GM23338 (cell line): ENCODE measurements at regions not wholly inside any gene's neighbourhood (a gene's known extent, or its start where the extent isn't known, plus 50 kb on each side); places are given as distances from the start of the nearest gene placed in this dataset.

Source experiments
- ATAC-seq: fragments of 200-7000 bp; cut with Tn5 transposase; 3 replicates; pipeline ENCODE4 v1.9.1; 2020
- DNase-seq: peaks from one replicate; pipeline ENCODE4 v3.0.0-alpha.2; 2015; ENCODE audit warnings: low spot score
- H2AFZ ChIP-seq: fragments of 200-600 bp; sonication (generic); 2 replicates; pipeline ENCODE4 v1.8.0; 2016; ENCODE audit warnings: antibody characterized with exemption, mild to moderate bottlenecking, moderate library complexity
- H3F3A ChIP-seq: fragments of 200-600 bp; sonication (generic); replicated peaks from 2 replicates; pipeline ENCODE4 v1.8.0; 2017; ENCODE audit warnings: antibody characterized with exemption, mixed run types, low read depth
- H3K27ac ChIP-seq: fragments of 200-600 bp; sonication (generic); 2 replicates; pipeline ENCODE4 v1.6.1; 2016; ENCODE audit warnings: low read depth
- H3K27me3 ChIP-seq: fragments of 200-600 bp; sonication (generic); 2 replicates; pipeline ENCODE4 v1.8.0; 2016; ENCODE audit warnings: mild to moderate bottlenecking, mixed run types, moderate library complexity; ENCODE audit not compliant: insufficient read depth
- H3K36me3 ChIP-seq: fragments of 200-600 bp; sonication (generic); 2 replicates; pipeline ENCODE4 v1.8.0; 2016; ENCODE audit warnings: mild to moderate bottlenecking; ENCODE audit not compliant: insufficient read depth
- H3K4me1 ChIP-seq: fragments of 200-600 bp; sonication (generic); 2 replicates; pipeline ENCODE4 v1.8.0; 2016; ENCODE audit warnings: mild to moderate bottlenecking, moderate library complexity; ENCODE audit not compliant: insufficient read depth
- H3K4me2 ChIP-seq: fragments of 200-600 bp; sonication (generic); 2 replicates; pipeline ENCODE4 v1.7.1; 2017; ENCODE audit warnings: mixed run types
- H3K4me3 ChIP-seq: fragments of 200-600 bp; sonication (generic); 2 replicates; pipeline ENCODE4 v1.6.1; 2016; ENCODE audit warnings: mixed run types
- H3K79me2 ChIP-seq: fragments of 200-600 bp; sonication (generic); replicated peaks from 2 replicates; pipeline ENCODE4 v1.8.0; 2017; ENCODE audit warnings: mild to moderate bottlenecking; ENCODE audit not compliant: insufficient read depth
- H3K9me2 ChIP-seq: fragments of 200-600 bp; sonication (generic); 2 replicates; pipeline ENCODE4 v1.8.0; 2017; ENCODE audit not compliant: insufficient read depth
- H4K20me1 ChIP-seq: fragments of 200-600 bp; sonication (generic); replicated peaks from 2 replicates; pipeline ENCODE4 v1.8.0; 2017; ENCODE audit warnings: mild to moderate bottlenecking; ENCODE audit not compliant: insufficient read depth
- H3K27ac Mint-ChIP-seq: 2 replicates; pipeline ENCODE4 v1.8.0; 2020; ENCODE audit warnings: inconsistent platforms, mild to moderate bottlenecking, moderate library complexity, mixed read lengths
- H3K27me3 Mint-ChIP-seq: 3 replicates; pipeline ENCODE4 v1.8.0; 2022; ENCODE audit warnings: low read depth, mild to moderate bottlenecking, moderate library complexity, mixed read lengths, inconsistent platforms; ENCODE audit not compliant: insufficient read depth, poor library complexity
- H3K36me3 Mint-ChIP-seq: 3 replicates; pipeline ENCODE4 v1.8.0; 2021; ENCODE audit warnings: low read depth, mild to moderate bottlenecking, inconsistent platforms, moderate library complexity, mixed read lengths
- H3K4me1 Mint-ChIP-seq: 3 replicates; pipeline ENCODE4 v1.8.0; 2020; ENCODE audit warnings: mild to moderate bottlenecking, inconsistent platforms, mixed read lengths
- H3K4me3 Mint-ChIP-seq: 3 replicates; pipeline ENCODE4 v1.8.0; 2021; ENCODE audit warnings: moderate library complexity, mild to moderate bottlenecking, inconsistent platforms, mixed read lengths
- H3K9me3 Mint-ChIP-seq: 3 replicates; pipeline ENCODE4 v1.8.0; 2020; ENCODE audit warnings: moderate library complexity, mild to moderate bottlenecking, inconsistent platforms, mixed read lengths
- CREB1 ChIP-seq: fragments of 250-450 bp; sonication (Bioruptor Pico); IDR thresholded peaks from 2 replicates; pipeline ENCODE4 v1.5.0; 2020; ENCODE audit warnings: low read depth, mild to moderate bottlenecking, moderate library complexity
- EZH2 ChIP-seq: fragments of 200-600 bp; sonication (generic); IDR thresholded peaks from one replicate; pipeline ENCODE4 v1.8.0; 2017; ENCODE audit warnings: antibody characterized with exemption, mild to moderate bottlenecking, low read depth; ENCODE audit not compliant: unreplicated experiment
- EZH2phosphoT487 ChIP-seq: fragments of 200-600 bp; sonication (generic); IDR thresholded peaks from one replicate; pipeline ENCODE4 v1.8.1; 2018; ENCODE audit warnings: antibody characterized with exemption; ENCODE audit not compliant: unreplicated experiment
- JUNB ChIP-seq: IDR thresholded peaks from one replicate; pipeline ENCODE4 v1.6.1; 2016; ENCODE audit warnings: antibody characterized with exemption; ENCODE audit not compliant: unreplicated experiment
- NANOG ChIP-seq: IDR thresholded peaks from 2 replicates; pipeline ENCODE4 v1.6.1; 2016; ENCODE audit warnings: antibody characterized with exemption, borderline replicate concordance
- POLR2AphosphoS5 ChIP-seq: IDR thresholded peaks from 2 replicates; pipeline ENCODE4 v1.6.1; 2016; ENCODE audit warnings: antibody characterized with exemption, low read depth
- STAT1 ChIP-seq: IDR thresholded peaks from one replicate; pipeline ENCODE4 v1.6.1; 2016; ENCODE audit warnings: antibody characterized with exemption; ENCODE audit not compliant: unreplicated experiment
- ZNF114 ChIP-seq: fragments of 250-450 bp; sonication (Bioruptor Pico); IDR thresholded peaks from 2 replicates; pipeline ENCODE4 v1.5.0; 2020; ENCODE audit warnings: mild to moderate bottlenecking, moderate library complexity
- ZNF331 ChIP-seq: fragments of 250-450 bp; sonication (Bioruptor Pico); IDR thresholded peaks from 2 replicates; pipeline ENCODE4 v1.5.0; 2020; ENCODE audit warnings: low read depth, mild to moderate bottlenecking, moderate library complexity
- TF ChIP-seq, protein P1 (sequence below): IDR thresholded peaks from one replicate; pipeline ENCODE4 v1.6.1; 2018; ENCODE audit warnings: antibody characterized with exemption; ENCODE audit not compliant: unreplicated experiment
- TF ChIP-seq, protein P2 (sequence below), 2 experiments: fragments of 200-600 bp in 1 of 2; sonication (generic) in 1 of 2; conservative IDR thresholded peaks; 2 replicates each; pipeline versions ENCODE4 v1.5.1 to v1.6.1; 2016 to 2017; ENCODE audit warnings: antibody characterized with exemption in 2 of 2, low read depth in 2 of 2, mild to moderate bottlenecking in 2 of 2, moderate library complexity in 1 of 2
- TF ChIP-seq, protein P3 (sequence below): IDR thresholded peaks from 2 replicates; pipeline ENCODE4 v1.6.1; 2016; ENCODE audit warnings: antibody characterized with exemption
- TF ChIP-seq, protein P4 (sequence below): fragments of 250-450 bp; sonication (Bioruptor Pico); IDR thresholded peaks from 2 replicates; pipeline ENCODE4 v1.5.0; 2020; ENCODE audit warnings: mild to moderate bottlenecking, moderate library complexity

DNA sequence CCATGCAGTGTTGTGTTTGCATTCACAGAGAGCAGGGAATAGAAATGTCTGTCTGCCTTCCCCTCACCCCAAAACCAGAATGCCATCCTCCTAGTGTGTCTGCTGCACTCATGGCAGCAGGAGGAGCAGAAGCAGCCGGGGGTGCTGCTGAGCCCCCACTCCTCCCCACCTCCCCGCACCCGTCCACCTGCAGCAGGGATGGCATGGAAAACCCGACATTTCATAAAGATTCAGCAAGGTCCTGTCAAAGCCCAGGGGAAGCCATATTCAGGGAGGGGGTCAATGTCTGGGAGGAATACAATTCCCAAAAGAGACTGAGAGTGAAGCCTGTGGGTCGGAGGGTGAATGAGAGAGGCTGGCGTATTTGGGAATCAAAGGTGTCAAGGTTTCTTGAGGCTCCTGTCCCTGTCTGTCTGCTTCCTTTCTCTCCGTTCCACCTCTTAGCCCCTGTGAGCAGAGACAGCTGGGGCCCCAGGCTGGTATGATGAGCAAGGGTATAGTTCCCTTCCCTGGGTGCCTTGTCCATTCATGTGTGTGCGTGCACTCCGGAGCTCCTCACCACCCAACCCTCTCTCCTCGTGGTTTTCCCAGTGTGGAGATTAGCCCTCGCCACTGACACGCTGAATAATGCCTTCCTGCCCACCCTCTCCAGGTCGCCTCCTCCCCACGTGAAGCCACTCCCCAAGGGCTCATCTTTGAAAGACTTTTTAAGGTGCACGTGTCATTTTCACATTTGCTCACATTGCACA, 133.5 kb upstream of the ZNF236 start:
- no peak for DNase-seq
- Histone ChIP-seq H3K36me3 (no peaks in the 10 kb centered on the region), H3K4me3 (no peak overlapping the region), H3K27ac (no peak overlapping the region), H4K20me1 (no peaks in the 10 kb centered on the region), H3K4me1 (0 out of 2 replicates have a peak, but pooled peaks cover 9% of the 10 kb centered on the region), H3K9me2 (no peaks in the 10 kb centered on the region), H3F3A (0 out of 2 replicates have a peak, but pooled peaks cover 3% of the 10 kb centered on the region), H2AFZ (no peak overlapping the region), H3K27me3 (no peaks in the 10 kb centered on the region), H3K4me2 (no peak overlapping the region), H3K79me2 (no peaks in the 10 kb centered on the region)
- H3K27me3 Mint-ChIP-seq: peaks cover 8% of the 10 kb centered on the region
- TF ChIP-seq POLR2AphosphoS5 (no peak), EZH2phosphoT487 (no peak), STAT1 (no peak), JUNB (no peak), ZNF331 (no peak), CREB1 (CRISPR knock-in tag) (no peak), NANOG (no peak), EZH2 (no peak), ZNF114 (CRISPR knock-in tag) (no peak)
- TF ChIP-seq, protein P1, sequence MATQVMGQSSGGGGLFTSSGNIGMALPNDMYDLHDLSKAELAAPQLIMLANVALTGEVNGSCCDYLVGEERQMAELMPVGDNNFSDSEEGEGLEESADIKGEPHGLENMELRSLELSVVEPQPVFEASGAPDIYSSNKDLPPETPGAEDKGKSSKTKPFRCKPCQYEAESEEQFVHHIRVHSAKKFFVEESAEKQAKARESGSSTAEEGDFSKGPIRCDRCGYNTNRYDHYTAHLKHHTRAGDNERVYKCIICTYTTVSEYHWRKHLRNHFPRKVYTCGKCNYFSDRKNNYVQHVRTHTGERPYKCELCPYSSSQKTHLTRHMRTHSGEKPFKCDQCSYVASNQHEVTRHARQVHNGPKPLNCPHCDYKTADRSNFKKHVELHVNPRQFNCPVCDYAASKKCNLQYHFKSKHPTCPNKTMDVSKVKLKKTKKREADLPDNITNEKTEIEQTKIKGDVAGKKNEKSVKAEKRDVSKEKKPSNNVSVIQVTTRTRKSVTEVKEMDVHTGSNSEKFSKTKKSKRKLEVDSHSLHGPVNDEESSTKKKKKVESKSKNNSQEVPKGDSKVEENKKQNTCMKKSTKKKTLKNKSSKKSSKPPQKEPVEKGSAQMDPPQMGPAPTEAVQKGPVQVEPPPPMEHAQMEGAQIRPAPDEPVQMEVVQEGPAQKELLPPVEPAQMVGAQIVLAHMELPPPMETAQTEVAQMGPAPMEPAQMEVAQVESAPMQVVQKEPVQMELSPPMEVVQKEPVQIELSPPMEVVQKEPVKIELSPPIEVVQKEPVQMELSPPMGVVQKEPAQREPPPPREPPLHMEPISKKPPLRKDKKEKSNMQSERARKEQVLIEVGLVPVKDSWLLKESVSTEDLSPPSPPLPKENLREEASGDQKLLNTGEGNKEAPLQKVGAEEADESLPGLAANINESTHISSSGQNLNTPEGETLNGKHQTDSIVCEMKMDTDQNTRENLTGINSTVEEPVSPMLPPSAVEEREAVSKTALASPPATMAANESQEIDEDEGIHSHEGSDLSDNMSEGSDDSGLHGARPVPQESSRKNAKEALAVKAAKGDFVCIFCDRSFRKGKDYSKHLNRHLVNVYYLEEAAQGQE: no peak
- TF ChIP-seq, protein P2, sequence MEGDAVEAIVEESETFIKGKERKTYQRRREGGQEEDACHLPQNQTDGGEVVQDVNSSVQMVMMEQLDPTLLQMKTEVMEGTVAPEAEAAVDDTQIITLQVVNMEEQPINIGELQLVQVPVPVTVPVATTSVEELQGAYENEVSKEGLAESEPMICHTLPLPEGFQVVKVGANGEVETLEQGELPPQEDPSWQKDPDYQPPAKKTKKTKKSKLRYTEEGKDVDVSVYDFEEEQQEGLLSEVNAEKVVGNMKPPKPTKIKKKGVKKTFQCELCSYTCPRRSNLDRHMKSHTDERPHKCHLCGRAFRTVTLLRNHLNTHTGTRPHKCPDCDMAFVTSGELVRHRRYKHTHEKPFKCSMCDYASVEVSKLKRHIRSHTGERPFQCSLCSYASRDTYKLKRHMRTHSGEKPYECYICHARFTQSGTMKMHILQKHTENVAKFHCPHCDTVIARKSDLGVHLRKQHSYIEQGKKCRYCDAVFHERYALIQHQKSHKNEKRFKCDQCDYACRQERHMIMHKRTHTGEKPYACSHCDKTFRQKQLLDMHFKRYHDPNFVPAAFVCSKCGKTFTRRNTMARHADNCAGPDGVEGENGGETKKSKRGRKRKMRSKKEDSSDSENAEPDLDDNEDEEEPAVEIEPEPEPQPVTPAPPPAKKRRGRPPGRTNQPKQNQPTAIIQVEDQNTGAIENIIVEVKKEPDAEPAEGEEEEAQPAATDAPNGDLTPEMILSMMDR (conservative IDR thresholded peaks at IDR 0.05; ENCODE audit: low read depth in 2 of 2): no peak
- TF ChIP-seq, protein P3, sequence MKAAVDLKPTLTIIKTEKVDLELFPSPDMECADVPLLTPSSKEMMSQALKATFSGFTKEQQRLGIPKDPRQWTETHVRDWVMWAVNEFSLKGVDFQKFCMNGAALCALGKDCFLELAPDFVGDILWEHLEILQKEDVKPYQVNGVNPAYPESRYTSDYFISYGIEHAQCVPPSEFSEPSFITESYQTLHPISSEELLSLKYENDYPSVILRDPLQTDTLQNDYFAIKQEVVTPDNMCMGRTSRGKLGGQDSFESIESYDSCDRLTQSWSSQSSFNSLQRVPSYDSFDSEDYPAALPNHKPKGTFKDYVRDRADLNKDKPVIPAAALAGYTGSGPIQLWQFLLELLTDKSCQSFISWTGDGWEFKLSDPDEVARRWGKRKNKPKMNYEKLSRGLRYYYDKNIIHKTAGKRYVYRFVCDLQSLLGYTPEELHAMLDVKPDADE: no peak
- TF ChIP-seq, protein P4, sequence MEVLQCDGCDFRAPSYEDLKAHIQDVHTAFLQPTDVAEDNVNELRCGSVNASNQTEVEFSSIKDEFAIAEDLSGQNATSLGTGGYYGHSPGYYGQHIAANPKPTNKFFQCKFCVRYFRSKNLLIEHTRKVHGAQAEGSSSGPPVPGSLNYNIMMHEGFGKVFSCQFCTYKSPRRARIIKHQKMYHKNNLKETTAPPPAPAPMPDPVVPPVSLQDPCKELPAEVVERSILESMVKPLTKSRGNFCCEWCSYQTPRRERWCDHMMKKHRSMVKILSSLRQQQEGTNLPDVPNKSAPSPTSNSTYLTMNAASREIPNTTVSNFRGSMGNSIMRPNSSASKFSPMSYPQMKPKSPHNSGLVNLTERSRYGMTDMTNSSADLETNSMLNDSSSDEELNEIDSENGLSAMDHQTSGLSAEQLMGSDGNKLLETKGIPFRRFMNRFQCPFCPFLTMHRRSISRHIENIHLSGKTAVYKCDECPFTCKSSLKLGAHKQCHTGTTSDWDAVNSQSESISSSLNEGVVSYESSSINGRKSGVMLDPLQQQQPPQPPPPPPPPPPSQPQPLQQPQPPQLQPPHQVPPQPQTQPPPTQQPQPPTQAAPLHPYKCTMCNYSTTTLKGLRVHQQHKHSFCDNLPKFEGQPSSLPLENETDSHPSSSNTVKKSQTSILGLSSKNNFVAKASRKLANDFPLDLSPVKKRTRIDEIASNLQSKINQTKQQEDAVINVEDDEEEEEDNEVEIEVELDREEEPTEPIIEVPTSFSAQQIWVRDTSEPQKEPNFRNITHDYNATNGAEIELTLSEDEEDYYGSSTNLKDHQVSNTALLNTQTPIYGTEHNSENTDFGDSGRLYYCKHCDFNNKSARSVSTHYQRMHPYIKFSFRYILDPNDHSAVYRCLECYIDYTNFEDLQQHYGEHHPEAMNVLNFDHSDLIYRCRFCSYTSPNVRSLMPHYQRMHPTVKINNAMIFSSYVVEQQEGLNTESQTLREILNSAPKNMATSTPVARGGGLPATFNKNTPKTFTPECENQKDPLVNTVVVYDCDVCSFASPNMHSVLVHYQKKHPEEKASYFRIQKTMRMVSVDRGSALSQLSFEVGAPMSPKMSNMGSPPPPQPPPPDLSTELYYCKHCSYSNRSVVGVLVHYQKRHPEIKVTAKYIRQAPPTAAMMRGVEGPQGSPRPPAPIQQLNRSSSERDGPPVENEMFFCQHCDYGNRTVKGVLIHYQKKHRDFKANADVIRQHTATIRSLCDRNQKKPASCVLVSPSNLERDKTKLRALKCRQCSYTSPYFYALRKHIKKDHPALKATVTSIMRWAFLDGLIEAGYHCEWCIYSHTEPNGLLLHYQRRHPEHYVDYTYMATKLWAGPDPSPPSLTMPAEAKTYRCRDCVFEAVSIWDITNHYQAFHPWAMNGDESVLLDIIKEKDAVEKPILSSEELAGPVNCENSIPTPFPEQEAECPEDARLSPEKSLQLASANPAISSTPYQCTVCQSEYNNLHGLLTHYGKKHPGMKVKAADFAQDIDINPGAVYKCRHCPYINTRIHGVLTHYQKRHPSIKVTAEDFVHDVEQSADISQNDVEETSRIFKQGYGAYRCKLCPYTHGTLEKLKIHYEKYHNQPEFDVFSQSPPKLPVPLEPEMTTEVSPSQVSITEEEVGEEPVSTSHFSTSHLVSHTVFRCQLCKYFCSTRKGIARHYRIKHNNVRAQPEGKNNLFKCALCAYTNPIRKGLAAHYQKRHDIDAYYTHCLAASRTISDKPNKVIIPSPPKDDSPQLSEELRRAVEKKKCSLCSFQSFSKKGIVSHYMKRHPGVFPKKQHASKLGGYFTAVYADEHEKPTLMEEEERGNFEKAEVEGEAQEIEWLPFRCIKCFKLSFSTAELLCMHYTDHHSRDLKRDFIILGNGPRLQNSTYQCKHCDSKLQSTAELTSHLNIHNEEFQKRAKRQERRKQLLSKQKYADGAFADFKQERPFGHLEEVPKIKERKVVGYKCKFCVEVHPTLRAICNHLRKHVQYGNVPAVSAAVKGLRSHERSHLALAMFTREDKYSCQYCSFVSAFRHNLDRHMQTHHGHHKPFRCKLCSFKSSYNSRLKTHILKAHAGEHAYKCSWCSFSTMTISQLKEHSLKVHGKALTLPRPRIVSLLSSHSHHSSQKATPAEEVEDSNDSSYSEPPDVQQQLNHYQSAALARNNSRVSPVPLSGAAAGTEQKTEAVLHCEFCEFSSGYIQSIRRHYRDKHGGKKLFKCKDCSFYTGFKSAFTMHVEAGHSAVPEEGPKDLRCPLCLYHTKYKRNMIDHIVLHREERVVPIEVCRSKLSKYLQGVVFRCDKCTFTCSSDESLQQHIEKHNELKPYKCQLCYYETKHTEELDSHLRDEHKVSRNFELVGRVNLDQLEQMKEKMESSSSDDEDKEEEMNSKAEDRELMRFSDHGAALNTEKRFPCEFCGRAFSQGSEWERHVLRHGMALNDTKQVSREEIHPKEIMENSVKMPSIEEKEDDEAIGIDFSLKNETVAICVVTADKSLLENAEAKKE (CRISPR knock-in tag): no peak
- H3K36me3 Mint-ChIP-seq: peaks cover 6% of the 10 kb centered on the region; the same call in 2 of the 3 replicates
- H3K9me3 Mint-ChIP-seq: peaks cover 8% of the 10 kb centered on the region; the same call in 1 of the 3 replicates
- H3K4me3 Mint-ChIP-seq: no peak overlapping the region
- no peak for ATAC-seq
- no peak overlapping the region for H3K27ac Mint-ChIP-seq
- H3K4me1 Mint-ChIP-seq: peaks cover 34% of the 10 kb centered on the region
